ENCODE measurements at regions not wholly inside any gene's neighbourhood (a gene's known extent, or its start where the extent isn't known, plus 50 kb on each side); places are given as distances from the start of the nearest gene placed in this dataset.

DNA sequence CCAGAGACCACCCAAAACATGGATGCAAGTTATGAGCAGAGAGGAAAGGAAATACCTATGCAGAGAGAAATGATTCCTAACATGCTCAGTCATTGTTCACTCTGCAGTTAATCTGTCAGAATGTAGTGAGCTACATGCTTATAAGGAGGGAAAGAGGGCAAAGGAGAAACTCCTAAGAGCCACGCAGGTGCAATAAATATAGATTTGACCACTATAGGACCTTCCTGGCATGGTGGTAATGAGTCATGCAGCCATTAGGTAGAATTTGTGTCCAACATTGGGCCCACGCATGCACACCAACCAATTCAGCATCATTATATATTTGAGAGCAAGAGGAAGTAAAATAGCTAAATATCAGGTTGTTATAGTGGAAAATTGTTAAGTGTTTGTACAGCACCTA is 699.9 kb downstream of the DSC3 start:
- Histone ChIP-seq H3K27ac (no peak overlapping the region), H3K27me3 (no peaks in the 10 kb centered on the region), H3K79me2 (no peaks in the 10 kb centered on the region), H3K9me3 (ENCODE audit: low read depth) (no peaks in the 10 kb centered on the region), H3K4me3 (no peak overlapping the region), H3K4me1 (ENCODE audit: insufficient read depth) (no peaks in the 10 kb centered on the region), H3K36me3 (replicated peaks; ENCODE audit: insufficient read depth, low read depth) (no peaks in the 10 kb centered on the region), H3K9me2 (replicated peaks; ENCODE audit: insufficient read depth) (no peaks in the 10 kb centered on the region), H3K4me2 (no peak overlapping the region), H2AFZ (no peak overlapping the region), H4K20me1 (ENCODE audit: insufficient read depth, poor library complexity, severe bottlenecking) (no peaks in the 10 kb centered on the region)
- no peak for DNase-seq (ENCODE audit: low spot score)
- 68% methylated on average over 2 of the region's 2 CpGs for WGBS (ENCODE audit: low lambda C conversion rate, missing lambda C conversion rate)
- TF ChIP-seq, protein P1, sequence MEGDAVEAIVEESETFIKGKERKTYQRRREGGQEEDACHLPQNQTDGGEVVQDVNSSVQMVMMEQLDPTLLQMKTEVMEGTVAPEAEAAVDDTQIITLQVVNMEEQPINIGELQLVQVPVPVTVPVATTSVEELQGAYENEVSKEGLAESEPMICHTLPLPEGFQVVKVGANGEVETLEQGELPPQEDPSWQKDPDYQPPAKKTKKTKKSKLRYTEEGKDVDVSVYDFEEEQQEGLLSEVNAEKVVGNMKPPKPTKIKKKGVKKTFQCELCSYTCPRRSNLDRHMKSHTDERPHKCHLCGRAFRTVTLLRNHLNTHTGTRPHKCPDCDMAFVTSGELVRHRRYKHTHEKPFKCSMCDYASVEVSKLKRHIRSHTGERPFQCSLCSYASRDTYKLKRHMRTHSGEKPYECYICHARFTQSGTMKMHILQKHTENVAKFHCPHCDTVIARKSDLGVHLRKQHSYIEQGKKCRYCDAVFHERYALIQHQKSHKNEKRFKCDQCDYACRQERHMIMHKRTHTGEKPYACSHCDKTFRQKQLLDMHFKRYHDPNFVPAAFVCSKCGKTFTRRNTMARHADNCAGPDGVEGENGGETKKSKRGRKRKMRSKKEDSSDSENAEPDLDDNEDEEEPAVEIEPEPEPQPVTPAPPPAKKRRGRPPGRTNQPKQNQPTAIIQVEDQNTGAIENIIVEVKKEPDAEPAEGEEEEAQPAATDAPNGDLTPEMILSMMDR (IDR thresholded peaks at IDR 0.05; ENCODE audit: poor library complexity): no peak
- TF ChIP-seq EZH2phosphoT487 (IDR thresholded peaks at IDR 0.05; ENCODE audit: low read depth, severe bottlenecking, unreplicated experiment) (no peak), EZH2 (IDR thresholded peaks at IDR 0.05; ENCODE audit: borderline replicate concordance) (no peak)

DNA sequence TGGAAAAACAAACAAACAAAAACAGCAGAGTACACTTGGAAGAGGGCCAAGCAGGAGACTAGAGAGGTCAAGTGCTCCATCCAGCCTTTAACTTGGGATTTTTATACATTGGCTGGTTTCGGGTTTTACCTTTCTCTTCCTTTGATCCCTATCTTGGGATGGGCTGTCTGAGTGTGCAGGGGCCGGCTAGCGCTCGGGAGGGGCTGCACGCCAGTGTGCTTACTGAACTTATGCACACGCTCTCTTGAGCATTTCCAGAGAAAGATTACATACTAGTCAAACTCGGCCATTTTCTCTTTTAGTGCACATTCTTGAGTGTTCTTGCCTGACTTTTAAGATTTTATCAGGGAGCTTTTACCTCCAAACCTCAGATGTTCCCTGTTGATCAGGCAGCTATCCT is 707.8 kb downstream of the DSC3 start:
- no peak for DNase-seq (ENCODE audit: low spot score)
- Histone ChIP-seq H3K36me3 (replicated peaks; ENCODE audit: insufficient read depth, low read depth) (no peaks in the 10 kb centered on the region), H3K4me3 (no peak overlapping the region), H2AFZ (no peak overlapping the region), H3K9me2 (replicated peaks; ENCODE audit: insufficient read depth) (no peaks in the 10 kb centered on the region), H3K4me1 (ENCODE audit: insufficient read depth) (no peaks in the 10 kb centered on the region), H3K9me3 (ENCODE audit: low read depth) (no peaks in the 10 kb centered on the region), H4K20me1 (ENCODE audit: insufficient read depth, poor library complexity, severe bottlenecking) (no peaks in the 10 kb centered on the region), H3K27ac (no peak overlapping the region), H3K27me3 (no peaks in the 10 kb centered on the region), H3K79me2 (no peaks in the 10 kb centered on the region), H3K4me2 (no peak overlapping the region)
- 53% methylated on average over 7 of the region's 7 CpGs for WGBS (ENCODE audit: low lambda C conversion rate, missing lambda C conversion rate)
- TF ChIP-seq EZH2phosphoT487 (IDR thresholded peaks at IDR 0.05; ENCODE audit: low read depth, severe bottlenecking, unreplicated experiment) (no peak), EZH2 (IDR thresholded peaks at IDR 0.05; ENCODE audit: borderline replicate concordance) (no peak)
- TF ChIP-seq, protein P1 (IDR thresholded peaks at IDR 0.05; ENCODE audit: poor library complexity): no peak

DNA sequence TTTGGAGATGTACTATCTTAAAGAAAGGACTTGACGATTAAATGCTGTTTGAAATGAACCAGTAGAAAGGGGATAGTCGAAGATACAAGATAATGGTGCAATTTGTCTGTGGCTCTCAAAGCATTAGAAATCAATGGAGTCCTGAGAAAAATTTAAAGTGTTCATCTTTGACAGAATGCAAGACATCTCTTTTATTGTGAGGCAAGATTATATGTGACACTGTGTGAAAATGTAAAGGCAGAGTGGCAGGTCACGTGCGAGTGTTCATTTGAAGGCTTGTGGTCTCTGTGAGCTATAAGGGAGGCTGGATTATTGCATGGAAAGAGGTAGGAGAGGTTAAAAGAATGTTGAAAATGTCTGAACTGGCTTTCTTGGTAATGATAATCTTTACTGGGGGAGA is 709.2 kb downstream of the DSC3 start:
- H3K4me3 ChIP-seq: no peak overlapping the region
- H3K9me3 ChIP-seq (ENCODE audit: low read depth): no peaks in the 10 kb centered on the region
- no peaks in the 10 kb centered on the region for H3K36me3 ChIP-seq (replicated peaks; ENCODE audit: insufficient read depth, low read depth)
- H3K9me2 ChIP-seq (replicated peaks; ENCODE audit: insufficient read depth): no peaks in the 10 kb centered on the region
- 78% methylated on average over 4 of the region's 4 CpGs for WGBS (ENCODE audit: low lambda C conversion rate, missing lambda C conversion rate)
- H3K27ac ChIP-seq: no peak overlapping the region
- H4K20me1 ChIP-seq (ENCODE audit: insufficient read depth, poor library complexity, severe bottlenecking): no peaks in the 10 kb centered on the region
- H2AFZ ChIP-seq: no peak overlapping the region
- H3K4me1 ChIP-seq (ENCODE audit: insufficient read depth): no peaks in the 10 kb centered on the region
- H3K79me2 ChIP-seq: no peaks in the 10 kb centered on the region
- no peak for DNase-seq (ENCODE audit: low spot score)
- H3K4me2 ChIP-seq: no peak overlapping the region
- H3K27me3 ChIP-seq: no peaks in the 10 kb centered on the region
- TF ChIP-seq EZH2 (IDR thresholded peaks at IDR 0.05; ENCODE audit: borderline replicate concordance) (no peak), EZH2phosphoT487 (IDR thresholded peaks at IDR 0.05; ENCODE audit: low read depth, severe bottlenecking, unreplicated experiment) (no peak)
- TF ChIP-seq, protein P1 (IDR thresholded peaks at IDR 0.05; ENCODE audit: poor library complexity): no peak

DNA sequence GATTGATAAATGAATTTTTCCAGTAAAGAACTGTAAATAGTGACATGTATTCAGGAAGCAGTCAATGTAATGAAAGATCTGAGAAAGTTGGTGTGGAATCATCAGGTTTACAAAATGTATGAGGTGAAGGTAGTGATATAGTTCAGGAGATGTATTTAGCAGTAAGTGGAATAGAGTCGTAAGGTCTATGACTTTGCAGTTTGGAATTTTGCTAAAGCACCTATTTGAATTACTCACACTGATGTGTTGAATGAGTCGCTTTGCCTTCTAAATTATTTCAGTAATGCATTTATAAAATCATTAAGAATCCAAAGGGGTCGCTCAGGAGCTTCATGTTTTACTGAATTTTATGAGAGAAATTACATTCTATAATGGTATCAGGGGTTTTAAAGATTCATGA is 713.7 kb downstream of the DSC3 start:
- DNase-seq (ENCODE audit: low spot score): no peak
- Histone ChIP-seq H3K9me3 (ENCODE audit: low read depth) (no peaks in the 10 kb centered on the region), H3K4me3 (no peak overlapping the region), H3K79me2 (no peaks in the 10 kb centered on the region), H3K27ac (no peak overlapping the region), H3K4me1 (ENCODE audit: insufficient read depth) (no peaks in the 10 kb centered on the region), H4K20me1 (ENCODE audit: insufficient read depth, poor library complexity, severe bottlenecking) (no peaks in the 10 kb centered on the region), H3K27me3 (no peaks in the 10 kb centered on the region), H3K9me2 (replicated peaks; ENCODE audit: insufficient read depth) (no peaks in the 10 kb centered on the region), H3K36me3 (replicated peaks; ENCODE audit: insufficient read depth, low read depth) (no peaks in the 10 kb centered on the region), H3K4me2 (no peak overlapping the region), H2AFZ (no peak overlapping the region)
- TF ChIP-seq, protein P1 (IDR thresholded peaks at IDR 0.05; ENCODE audit: poor library complexity): no peak
- TF ChIP-seq EZH2phosphoT487 (IDR thresholded peaks at IDR 0.05; ENCODE audit: low read depth, severe bottlenecking, unreplicated experiment) (no peak), EZH2 (IDR thresholded peaks at IDR 0.05; ENCODE audit: borderline replicate concordance) (no peak)
- 87% methylated on average over 3 of the region's 3 CpGs for WGBS (ENCODE audit: low lambda C conversion rate, missing lambda C conversion rate)

All from hepatocyte (in vitro differentiated cells).